Activated CD4-positive, alpha-beta T cell treated with anti-CD3 and anti-CD28 coated beads, Interleukin-2, amount 50 U/mL, for 16 hours (primary cell): ENCODE measurements at regions not wholly inside any gene's neighbourhood (a gene's known extent, or its start where the extent isn't known, plus 50 kb on each side); places are given as distances from the start of the nearest gene placed in this dataset.

Experiments used
- DNase-seq: peaks from one replicate; pipeline ENCODE4 v3.0.0-alpha.2; 2020

- no peak for DNase-seq
Measured at GRCh38 chr2:858646-859045, 92.0 kb upstream of the SNTG2 start.

- DNase-seq: no peak
Measured at GRCh38 chr2:857937-858336, 92.7 kb upstream of the SNTG2 start.

- no peak for DNase-seq
Measured at GRCh38 chr2:857081-857480, 93.6 kb upstream of the SNTG2 start.

- DNase-seq: no peak
Measured at GRCh38 chr2:856456-856855, 94.2 kb upstream of the SNTG2 start.

- DNase-seq: no peak
Measured at GRCh38 chr2:856041-856440, 94.6 kb upstream of the SNTG2 start.

- peak; percentile 32 for DNase-seq
Measured at GRCh38 chr2:855177-855576, 95.5 kb upstream of the SNTG2 start.

GRCh38 chr2:854460-854859 lies 96.2 kb upstream of the SNTG2 start:
- peak; percentile 48 for DNase-seq

- DNase-seq: no peak
Measured at GRCh38 chr2:853203-853870, 97.3 kb upstream of the SNTG2 start.

- no peak for DNase-seq
Measured at GRCh38 chr2:852168-852567, 98.5 kb upstream of the SNTG2 start.

- no peak for DNase-seq
Measured at GRCh38 chr2:851680-852079, 99.0 kb upstream of the SNTG2 start.

- DNase-seq: no peak
Measured at GRCh38 chr2:851078-851477, 99.6 kb upstream of the SNTG2 start.

GRCh38 chr2:850429-850828 lies 100.2 kb upstream of the SNTG2 start:
- no peak for DNase-seq

GRCh38 chr2:848099-848498 lies 102.5 kb upstream of the SNTG2 start:
- DNase-seq: no peak

- DNase-seq: no peak
Measured at GRCh38 chr2:847669-848068, 103.0 kb upstream of the SNTG2 start.

- DNase-seq: no peak
Measured at GRCh38 chr2:844715-845114, 105.9 kb upstream of the SNTG2 start.

- DNase-seq: no peak
Measured at GRCh38 chr2:842151-842803, 108.4 kb upstream of the SNTG2 start.

- DNase-seq: no peak
Measured at GRCh38 chr2:841036-841435, 109.6 kb upstream of the SNTG2 start.

GRCh38 chr2:834233-834632 lies 116.4 kb upstream of the SNTG2 start:
- DNase-seq: no peak

GRCh38 chr2:833180-833579 lies 117.5 kb upstream of the SNTG2 start:
- peak; percentile 6 for DNase-seq

- no peak for DNase-seq
Measured at GRCh38 chr2:832635-833034, 118.0 kb upstream of the SNTG2 start.

GRCh38 chr2:831622-832021 lies 119.0 kb upstream of the SNTG2 start:
- DNase-seq: no peak

- no peak for DNase-seq
Measured at GRCh38 chr2:831225-831536, 119.5 kb upstream of the SNTG2 start.

- DNase-seq: no peak
Measured at GRCh38 chr2:830419-831224, 120.0 kb upstream of the SNTG2 start.

- no peak for DNase-seq
Measured at GRCh38 chr2:829047-829446, 121.6 kb upstream of the SNTG2 start.
